ENCODE measurements at regions not wholly inside any gene's neighbourhood (a gene's known extent, or its start where the extent isn't known, plus 50 kb on each side); places are given as distances from the start of the nearest gene placed in this dataset.

- no peak for FAIRE-seq
- TF ChIP-seq CTCF (IDR thresholded peaks at IDR 0.05; ENCODE audit: insufficient read depth, missing control alignments): no peak
- no peak for DNase-seq (ENCODE audit: insufficient read length, low spot score)
Measured at GRCh38 chr19:30216453-30216852, 155.7 kb upstream of the ZNF536 start.

- DNase-seq (ENCODE audit: insufficient read length, low spot score) (no peak), FAIRE-seq (no peak)
- TF ChIP-seq CTCF (IDR thresholded peaks at IDR 0.05; ENCODE audit: insufficient read depth, missing control alignments): no peak
Measured at GRCh38 chr19:30217461-30217860, 154.7 kb upstream of the ZNF536 start.

- DNase-seq (ENCODE audit: insufficient read length, low spot score) (no peak), FAIRE-seq (no peak)
- no peak for TF ChIP-seq CTCF (IDR thresholded peaks at IDR 0.05; ENCODE audit: insufficient read depth, missing control alignments)
Measured at GRCh38 chr19:30219702-30220101, 152.5 kb upstream of the ZNF536 start.

GRCh38 chr19:30221176-30221575, 151.0 kb upstream of the ZNF536 start:
- TF ChIP-seq CTCF (IDR thresholded peaks at IDR 0.05; ENCODE audit: insufficient read depth, missing control alignments): no peak
- no peak for FAIRE-seq
- DNase-seq (ENCODE audit: insufficient read length, low spot score): no peak

GRCh38 chr19:30222428-30222873, 149.7 kb upstream of the ZNF536 start:
- TF ChIP-seq CTCF (IDR thresholded peaks at IDR 0.05; ENCODE audit: insufficient read depth, missing control alignments): peak; percentile 52
- no peak for DNase-seq (ENCODE audit: insufficient read length, low spot score)
- FAIRE-seq: no peak

- TF ChIP-seq CTCF (IDR thresholded peaks at IDR 0.05; ENCODE audit: insufficient read depth, missing control alignments): no peak
- FAIRE-seq (no peak), DNase-seq (ENCODE audit: insufficient read length, low spot score) (no peak)
Measured at GRCh38 chr19:30222992-30223865, 149.0 kb upstream of the ZNF536 start.
